SK-N-SH (cell line): ENCODE measurements at regions not wholly inside any gene's neighbourhood (a gene's known extent, or its start where the extent isn't known, plus 50 kb on each side); places are given as distances from the start of the nearest gene placed in this dataset.

ENCODE experiments used
- CTCF ChIA-PET: fragments of 300-600, 350-600 bp; formaldehyde crosslinking; extraction: SDS; loops from one replicate; lab custom pipeline; 2021; lab: Yijun Ruan, JAX
- POLR2A ChIA-PET: fragments of 350-600 bp; sonication (Branson Sonifier 250); formaldehyde crosslinking; extraction: SDS; loops from one replicate; lab custom pipeline; 2020; ENCODE audit warnings: antibody characterized with exemption, inconsistent platforms; lab: Yijun Ruan, JAX
- DNase-seq: peaks from one replicate; pipeline ENCODE4 v3.0.0; 2012
- H2AFZ ChIP-seq: fragments of 200-600 bp; sonication (generic); 2 replicates; pipeline ENCODE4 v1.8.1; 2016; ENCODE audit warnings: antibody characterized with exemption, mild to moderate bottlenecking, low read depth
- H3F3A ChIP-seq: fragments of 200-600 bp; sonication (generic); replicated peaks from 2 replicates; pipeline ENCODE3; 2016; ENCODE audit warnings: antibody characterized with exemption, mild to moderate bottlenecking; ENCODE audit not compliant: insufficient read depth
- H3K27ac ChIP-seq, 2 experiments: fragments of 200-500 bp in 1 of 2; fragments of 200-600 bp in 1 of 2; sonication (Bioruptor generic) in 1 of 2; sonication (generic), shearing (Covaris generic) in 1 of 2; 2 replicates each; pipeline versions ENCODE4 v1.5.1 to v1.6.1; 2014 to 2016; ENCODE audit warnings: low read depth in 2 of 2, inconsistent platforms in 1 of 2, low read length in 1 of 2, mild to moderate bottlenecking in 1 of 2, mixed read lengths in 1 of 2
- H3K27me3 ChIP-seq: fragments of 200-600 bp; sonication (generic), shearing (Covaris generic); 2 replicates; pipeline ENCODE4 v1.6.1; 2016; ENCODE audit warnings: mixed run types; ENCODE audit not compliant: insufficient read depth
- H3K36me3 ChIP-seq, 2 experiments: fragments of 200-500 bp in 1 of 2; fragments of 200-600 bp in 1 of 2; sonication (Bioruptor generic) in 1 of 2; sonication (generic) in 1 of 2; replicated peaks in 1 of 2; 2 replicates each; pipeline versions ENCODE3 to v1.5.1; 2014 to 2016; ENCODE audit warnings: low read length in 1 of 2, mild to moderate bottlenecking in 1 of 2; ENCODE audit not compliant: insufficient read depth in 2 of 2, control insufficient read depth in 1 of 2
- H3K4me1 ChIP-seq, 2 experiments: fragments of 200-500 bp in 1 of 2; fragments of 200-600 bp in 1 of 2; sonication (Bioruptor generic) in 1 of 2; sonication (generic), shearing (Covaris generic) in 1 of 2; 2 replicates each; pipeline versions ENCODE4 v1.5.1 to v1.6.1; 2014 to 2016; ENCODE audit warnings: low read depth in 1 of 2, low read length in 1 of 2, mixed run types in 1 of 2; ENCODE audit not compliant: insufficient read depth in 2 of 2, control insufficient read depth in 1 of 2
- H3K4me2 ChIP-seq: fragments of 200-600 bp; sonication (generic), shearing (Covaris generic); 2 replicates; pipeline ENCODE4 v1.6.1; 2017; ENCODE audit warnings: mixed run types
- H3K4me3 ChIP-seq, 2 experiments: fragments of 200-500 bp in 1 of 2; fragments of 200-600 bp in 1 of 2; sonication (Bioruptor generic) in 1 of 2; sonication (generic), shearing (Covaris generic) in 1 of 2; 2 replicates each; pipeline versions ENCODE4 v1.5.1 to v1.8.1; 2014 to 2016; ENCODE audit warnings: low read depth in 2 of 2, inconsistent platforms in 1 of 2, low read length in 1 of 2, mild to moderate bottlenecking in 1 of 2, mixed read lengths in 1 of 2, moderate library complexity in 1 of 2
- H3K79me2 ChIP-seq: fragments of 200-600 bp; sonication (generic); 2 replicates; pipeline ENCODE4 v1.8.1; 2017; ENCODE audit warnings: mild to moderate bottlenecking; ENCODE audit not compliant: insufficient read depth
- H3K9ac ChIP-seq: fragments of 200-600 bp; sonication (generic); 2 replicates; pipeline ENCODE4 v1.6.1; 2017; ENCODE audit warnings: mixed run types
- H3K9me2 ChIP-seq: fragments of 200-600 bp; sonication (generic); 2 replicates; pipeline ENCODE4 v1.6.1; 2017; ENCODE audit warnings: mixed run types
- H3K9me3 ChIP-seq: fragments of 200-600 bp; sonication (generic); 2 replicates; pipeline ENCODE4 v1.6.1; 2017; ENCODE audit warnings: mixed run types, mild to moderate bottlenecking, moderate library complexity
- H4K20me1 ChIP-seq: fragments of 200-600 bp; sonication (generic); 2 replicates; pipeline ENCODE4 v1.6.1; 2017; ENCODE audit warnings: mild to moderate bottlenecking, mixed run types; ENCODE audit not compliant: insufficient read depth
- CHD2 ChIP-seq: fragments of 150-350 bp; IDR thresholded peaks from 2 replicates; pipeline ENCODE4 v1.6.1; 2018; ENCODE audit warnings: low read length; ENCODE audit not compliant: partially characterized antibody
- EZH2phosphoT487 ChIP-seq: fragments of 200-600 bp; sonication (generic); IDR thresholded peaks from 2 replicates; pipeline ENCODE4 v1.6.1; 2017; ENCODE audit warnings: low read depth, mixed run types, mild to moderate bottlenecking, antibody characterized with exemption, moderate library complexity, borderline replicate concordance
- FOSL2 ChIP-seq: IDR thresholded peaks from 2 replicates; pipeline ENCODE4 v1.4.0; 2012; ENCODE audit warnings: low read depth, mild to moderate bottlenecking, moderate library complexity, borderline replicate concordance
- FOXM1 ChIP-seq: IDR thresholded peaks from 2 replicates; pipeline ENCODE4 v1.4.0; 2012; ENCODE audit warnings: low read depth, mild to moderate bottlenecking
- GABPA ChIP-seq: IDR thresholded peaks from 2 replicates; pipeline ENCODE4 v1.4.0; 2012; ENCODE audit warnings: low read depth, mild to moderate bottlenecking
- GATA2 ChIP-seq: sonication (generic); formaldehyde crosslinking; IDR thresholded peaks from 2 replicates; pipeline ENCODE4 v1.5.0; 2020; ENCODE audit warnings: mild to moderate bottlenecking, missing genetic modification reagents
- IRF3 ChIP-seq: fragments of 150-350 bp; IDR thresholded peaks from 2 replicates; pipeline ENCODE4 v1.6.1; 2016; ENCODE audit warnings: mild to moderate bottlenecking, low read depth, low read length
- MAX ChIP-seq: IDR thresholded peaks from 2 replicates; pipeline ENCODE4 v1.4.0; 2012; ENCODE audit warnings: low read depth
- MXI1 ChIP-seq: IDR thresholded peaks from 2 replicates; pipeline ENCODE4 v1.6.1; 2012; ENCODE audit warnings: mild to moderate bottlenecking, low read depth, low read length, improper control_type of control experiment
- RCOR1 ChIP-seq: fragments of 150-350 bp; IDR thresholded peaks from 2 replicates; pipeline ENCODE4 v1.6.1; 2017; ENCODE audit warnings: antibody characterized with exemption, low read length
- REST ChIP-seq: IDR thresholded peaks from 2 replicates; pipeline ENCODE4 v1.6.1; 2012; ENCODE audit warnings: mild to moderate bottlenecking, low read depth, low read length, moderate library complexity
- SMC3 ChIP-seq: IDR thresholded peaks from 2 replicates; pipeline ENCODE4 v1.6.1; 2012; ENCODE audit warnings: low read depth, low read length, improper control_type of control experiment
- TCF12 ChIP-seq: IDR thresholded peaks from 2 replicates; pipeline ENCODE4 v1.4.0; 2012
- TEAD4 ChIP-seq: IDR thresholded peaks from 2 replicates; pipeline ENCODE4 v1.4.0; 2012; ENCODE audit warnings: mild to moderate bottlenecking, borderline replicate concordance; ENCODE audit not compliant: insufficient read depth
- USF2 ChIP-seq: fragments of 150-350 bp; IDR thresholded peaks from 2 replicates; pipeline ENCODE4 v1.6.1; 2017; ENCODE audit warnings: antibody characterized with exemption, low read length, low read depth, borderline replicate concordance
- ZBTB33 ChIP-seq: IDR thresholded peaks from 2 replicates; pipeline ENCODE4 v1.4.0; 2012; ENCODE audit warnings: low read depth, borderline replicate concordance
- WGBS: methylation state at CpG from one replicate; pipeline ENCODE4 v1.1.6; 2017; ENCODE audit warnings: low lambda C conversion rate; 5-methylcytosine and 5-hydroxymethylcytosine counted together

- Histone ChIP-seq H3K79me2 (no peaks in the 10 kb centered on the region), H2AFZ (no peak overlapping the region), H3K4me2 (no peak overlapping the region)
- TF ChIP-seq USF2 (no peak), EZH2phosphoT487 (no peak)
- TF ChIP-seq, all 33 proteins: peak for 0
- no peaks in the 10 kb centered on the region for H3K27me3 ChIP-seq
- peaks cover 0 to 2% of the 10 kb centered on the region in 2 experiments; a peak in 1 of 4 replicates for H3K4me1 ChIP-seq
- H3K9me2 ChIP-seq: 0 out of 2 replicates have a peak, but pooled peaks cover 3% of the 10 kb centered on the region
- no peaks in the 10 kb centered on the region for H4K20me1 ChIP-seq
- H3K9me3 ChIP-seq: 0 out of 2 replicates have a peak, but pooled peaks cover 5% of the 10 kb centered on the region
- POLR2A ChIA-PET: no interaction called here
- CTCF ChIA-PET: interaction anchor here (1.0 to 1.2 kb wide), 2 partner anchors 12 to 23 kb away, joined by 3 to 4 read pairs; no protein-coding TSS in a partner anchor
- no peak overlapping the region for H3K27ac ChIP-seq
- no peaks in the 10 kb centered on the region for H3F3A ChIP-seq
- H3K4me3 ChIP-seq: no peak overlapping the region
- no peak for DNase-seq
- no peaks in the 10 kb centered on the region for H3K36me3 ChIP-seq
- WGBS: 79% methylated on average over 5 of the region's 5 CpGs
- no peak overlapping the region for H3K9ac ChIP-seq
These were observed 718.5 kb upstream of the ZNF608 start for GRCh38 chr5:125464847-125465432.

- CTCF ChIA-PET: no interaction called here
- Histone ChIP-seq H4K20me1 (no peaks in the 10 kb centered on the region), H3K79me2 (no peaks in the 10 kb centered on the region), H3K27me3 (no peaks in the 10 kb centered on the region), H3K4me1 (peaks cover 0 to 2% of the 10 kb centered on the region in 2 experiments; a peak in 1 of 4 replicates), H3K36me3 (no peaks in the 10 kb centered on the region)
- 84% methylated on average over 2 of the region's 2 CpGs for WGBS
- TF ChIP-seq GABPA (no peak), REST (no peak), GATA2 (CRISPR knock-in tag) (no peak), MAX (no peak), TCF12 (no peak), FOXM1 (no peak), CHD2 (no peak), FOSL2 (no peak), TEAD4 (no peak), MXI1 (no peak), ZBTB33 (no peak), IRF3 (no peak), RCOR1 (no peak), SMC3 (no peak), EZH2phosphoT487 (no peak)
- TF ChIP-seq, all 33 proteins: peak for 0
- Histone ChIP-seq H3F3A (no peaks in the 10 kb centered on the region), H3K9me3 (0 out of 2 replicates have a peak, but pooled peaks cover 5% of the 10 kb centered on the region), H3K9ac (no peak overlapping the region), H3K4me2 (no peak overlapping the region), H2AFZ (no peak overlapping the region), H3K9me2 (0 out of 2 replicates have a peak, but pooled peaks cover 3% of the 10 kb centered on the region), H3K27ac (no peak overlapping the region), H3K4me3 (no peak overlapping the region)
- no peak for DNase-seq
- POLR2A ChIA-PET: no interaction called here
These were observed 719.3 kb upstream of the ZNF608 start for GRCh38 chr5:125465703-125466102.
